ENCODE measurements at regions not wholly inside any gene's neighbourhood (a gene's known extent, or its start where the extent isn't known, plus 50 kb on each side); places are given as distances from the start of the nearest gene placed in this dataset.

DNA sequence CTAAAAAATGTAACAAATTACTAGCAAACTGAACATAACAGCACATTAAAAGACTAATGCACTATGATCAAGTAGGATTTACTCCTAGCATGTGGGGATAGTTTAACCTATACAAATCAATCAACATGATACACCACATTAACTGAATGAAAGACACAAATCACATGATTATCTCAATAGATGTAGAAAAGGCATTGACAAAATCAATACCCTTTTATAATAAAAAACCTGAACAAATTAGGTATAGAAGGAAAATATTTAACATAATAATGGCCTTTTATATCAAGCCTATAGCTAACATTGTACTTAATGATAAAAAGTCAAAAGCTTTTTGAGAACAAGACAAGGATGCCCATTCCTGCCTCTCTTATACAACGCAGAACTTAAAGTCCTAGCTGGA, 540.0 kb downstream of the RERGL start:
- no peaks in the 10 kb centered on the region for H3K4me1 ChIP-seq (ENCODE audit: control insufficient read depth in 2 of 3, insufficient read depth in 2 of 3, low read depth in 1 of 3, low read length in 3 of 3)
- H3K9ac ChIP-seq (ENCODE audit: low read length in 3 of 3) = no peak overlapping the region
- no peaks in the 10 kb centered on the region for H3K36me3 ChIP-seq (ENCODE audit: control insufficient read depth in 2 of 3, insufficient read depth in 3 of 3, low read length in 3 of 3)
- H3K27ac ChIP-seq (ENCODE audit: low read depth in 2 of 2, low read length in 2 of 2) = no peak overlapping the region
- no peak overlapping the region for H3K4me3 ChIP-seq (ENCODE audit: low read length in 3 of 3)
- intact Hi-C loops (cut with DNase I) = no loop called here
- TF ChIP-seq CTCF (IDR thresholded peaks at IDR 0.05; ENCODE audit: borderline replicate concordance, extremely low read depth, insufficient read depth) = no peak
- no peaks in the 10 kb centered on the region for H3K9me3 ChIP-seq (ENCODE audit: control insufficient read depth in 2 of 3, insufficient read depth in 1 of 3, low read length in 3 of 3)
- DNase-seq (no peak), FAIRE-seq (no peak)
- no peaks in the 10 kb centered on the region for H3K27me3 ChIP-seq (ENCODE audit: control insufficient read depth, insufficient read depth, low read length)

DNA sequence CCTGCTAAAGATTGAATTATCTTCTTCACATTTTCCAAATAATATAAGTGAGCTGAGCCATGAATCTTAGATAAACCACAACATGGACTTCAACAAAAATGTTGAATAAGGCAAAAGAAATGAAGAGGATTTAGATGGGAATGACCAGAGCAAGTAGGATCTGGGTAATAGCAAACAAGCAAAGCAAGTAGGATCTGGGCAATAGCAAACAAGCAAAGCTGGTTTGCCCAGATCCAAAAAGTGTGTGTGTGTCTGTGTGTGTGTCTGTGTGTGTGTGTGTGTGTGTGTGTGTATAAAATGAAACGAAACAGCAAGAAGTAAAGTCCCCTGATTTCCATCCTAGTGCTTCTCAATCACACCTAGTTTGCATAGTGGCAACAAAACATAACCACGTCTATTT, 549.1 kb downstream of the RERGL start:
- TF ChIP-seq CTCF (IDR thresholded peaks at IDR 0.05; ENCODE audit: borderline replicate concordance, extremely low read depth, insufficient read depth) = no peak
- H3K9me3 ChIP-seq (ENCODE audit: control insufficient read depth in 2 of 3, insufficient read depth in 1 of 3, low read length in 3 of 3) = peaks cover 0 to 10% (median 0%) of the 10 kb centered on the region in 3 donors
- no peaks in the 10 kb centered on the region for H3K4me1 ChIP-seq (ENCODE audit: control insufficient read depth in 2 of 3, insufficient read depth in 2 of 3, low read depth in 1 of 3, low read length in 3 of 3)
- intact Hi-C loops (cut with DNase I) = no loop called here
- FAIRE-seq (no peak), DNase-seq (no peak)
- no peak overlapping the region for H3K27ac ChIP-seq (ENCODE audit: low read depth in 2 of 2, low read length in 2 of 2)
- no peaks in the 10 kb centered on the region for H3K27me3 ChIP-seq (ENCODE audit: control insufficient read depth, insufficient read depth, low read length)
- no peak overlapping the region for H3K4me3 ChIP-seq (ENCODE audit: low read length in 3 of 3)
- no peak overlapping the region for H3K9ac ChIP-seq (ENCODE audit: low read length in 3 of 3)
- H3K36me3 ChIP-seq (ENCODE audit: control insufficient read depth in 2 of 3, insufficient read depth in 3 of 3, low read length in 3 of 3) = no peaks in the 10 kb centered on the region

DNA sequence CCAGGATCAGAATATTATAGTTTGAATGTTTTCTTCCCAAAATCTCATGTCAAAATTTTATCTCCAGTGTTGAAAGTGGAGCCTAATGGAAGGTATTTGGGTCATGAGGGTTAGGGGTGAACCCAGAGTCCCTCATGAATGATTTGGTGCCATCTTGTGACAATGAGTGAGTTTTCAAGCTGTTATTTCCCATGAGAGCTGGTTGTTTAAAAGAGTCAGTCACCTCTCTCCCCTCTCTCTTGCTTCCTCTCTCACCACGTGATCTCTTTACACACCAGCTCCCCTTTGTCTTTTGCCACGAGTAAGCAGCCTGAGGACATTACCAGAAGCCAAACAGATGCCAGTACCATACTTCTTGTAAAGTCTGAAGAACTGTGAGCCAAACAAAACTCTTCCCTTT, 561.6 kb downstream of the RERGL start:
- no peak overlapping the region for H3K4me3 ChIP-seq (ENCODE audit: low read length in 3 of 3)
- no peak for DNase-seq
- H3K9ac ChIP-seq (ENCODE audit: low read length in 3 of 3) = no peak overlapping the region
- intact Hi-C loops (cut with DNase I) = no loop called here
- no peaks in the 10 kb centered on the region for H3K27me3 ChIP-seq (ENCODE audit: control insufficient read depth, insufficient read depth, low read length)
- TF ChIP-seq CTCF (IDR thresholded peaks at IDR 0.05; ENCODE audit: borderline replicate concordance, extremely low read depth, insufficient read depth) = no peak
- H3K27ac ChIP-seq (ENCODE audit: low read depth in 2 of 2, low read length in 2 of 2) = no peak overlapping the region
- no peaks in the 10 kb centered on the region for H3K4me1 ChIP-seq (ENCODE audit: control insufficient read depth in 2 of 3, insufficient read depth in 2 of 3, low read depth in 1 of 3, low read length in 3 of 3)
- H3K36me3 ChIP-seq (ENCODE audit: control insufficient read depth in 2 of 3, insufficient read depth in 3 of 3, low read length in 3 of 3) = no peaks in the 10 kb centered on the region
- no peak for FAIRE-seq
- H3K9me3 ChIP-seq (ENCODE audit: control insufficient read depth in 2 of 3, insufficient read depth in 1 of 3, low read length in 3 of 3) = no peaks in the 10 kb centered on the region

- Histone ChIP-seq H3K27ac (ENCODE audit: low read depth in 2 of 2, low read length in 2 of 2) (no peak overlapping the region), H3K4me3 (ENCODE audit: low read length in 3 of 3) (no peak overlapping the region)
Measured at GRCh38 chr12:17527021-17527420, 563.0 kb downstream of the RERGL start.

More at GRCh38 chr12:17527021-17527420, 563.0 kb downstream of the RERGL start:
- no peak overlapping the region for H3K9ac ChIP-seq (ENCODE audit: low read length in 3 of 3)
- no peaks in the 10 kb centered on the region for H3K4me1 ChIP-seq (ENCODE audit: control insufficient read depth in 2 of 3, insufficient read depth in 2 of 3, low read depth in 1 of 3, low read length in 3 of 3)
- TF ChIP-seq CTCF (IDR thresholded peaks at IDR 0.05; ENCODE audit: borderline replicate concordance, extremely low read depth, insufficient read depth) = no peak
- no peaks in the 10 kb centered on the region for H3K27me3 ChIP-seq (ENCODE audit: control insufficient read depth, insufficient read depth, low read length)
- intact Hi-C loops (cut with DNase I) = no loop called here
- no peaks in the 10 kb centered on the region for H3K36me3 ChIP-seq (ENCODE audit: control insufficient read depth in 2 of 3, insufficient read depth in 3 of 3, low read length in 3 of 3)
- H3K9me3 ChIP-seq (ENCODE audit: control insufficient read depth in 2 of 3, insufficient read depth in 1 of 3, low read length in 3 of 3) = no peaks in the 10 kb centered on the region
- FAIRE-seq = no peak
- no peak for DNase-seq

Data from kidney (tissue), 13 donors.